ENCODE measurements at regions not wholly inside any gene's neighbourhood (a gene's known extent, or its start where the extent isn't known, plus 50 kb on each side); places are given as distances from the start of the nearest gene placed in this dataset.

GRCh38 chr15:39171944-39172368 lies 408.9 kb upstream of the THBS1 start:
- TF ChIP-seq EZH2phosphoT487 (IDR thresholded peaks at IDR 0.05; ENCODE audit: insufficient read depth, low read depth) (no peak), EZH2 (IDR thresholded peaks at IDR 0.05; ENCODE audit: insufficient read depth, poor library complexity, severe bottlenecking) (no peak)
